ENCODE measurements at regions not wholly inside any gene's neighbourhood (a gene's known extent, or its start where the extent isn't known, plus 50 kb on each side); places are given as distances from the start of the nearest gene placed in this dataset.

GRCh38 chr3:168416446-168416845 is 320.7 kb upstream of the GOLIM4 start:
- H3K79me2 ChIP-seq (ENCODE audit: insufficient read depth, low read length) = no peaks in the 10 kb centered on the region
- DNase-seq (ENCODE audit: low spot score) (no peak), ATAC-seq (no peak), FAIRE-seq (no peak)
- no peaks in the 10 kb centered on the region for H4K20me1 ChIP-seq (ENCODE audit: insufficient read depth, low read length)
- no peak overlapping the region for H3K9ac ChIP-seq (ENCODE audit: insufficient read depth, low read depth, low read length)
- in situ Hi-C loops (cut with HindIII; ENCODE audit: extremely low pct_ligation_motif_present, low pct_unique_long_range_greater_than_20kb) (no loop called here), intact Hi-C loops (cut with micrococcal nuclease; ENCODE audit: unreplicated experiment) (no loop called here)
- no peak overlapping the region for H3K4me3 ChIP-seq (replicated peaks in 1 of 3; ENCODE audit: insufficient read depth in 1 of 3, low read depth in 2 of 3, low read length in 3 of 3)
- ChIA-PET CTCF (ENCODE audit: low intra/inter-chr PET ratio, low total read pairs) (no interaction called here), POLR2A (no interaction called here)
- BruUV-seq (replicated peaks) = no TSS peak
- no peaks in the 10 kb centered on the region for H3K36me3 ChIP-seq (replicated peaks in 1 of 2; ENCODE audit: control insufficient read depth in 1 of 2, insufficient read depth in 2 of 2, low read length in 2 of 2)
- H3K27me3 ChIP-seq (ENCODE audit: control insufficient read depth in 1 of 2, insufficient read depth in 2 of 2, low read length in 2 of 2) = no peaks in the 10 kb centered on the region
- 39% methylated on average over 6 of the region's 6 CpGs for WGBS (ENCODE audit: low lambda C conversion rate)
- TF ChIP-seq TCF7L2 (IDR thresholded peaks at IDR 0.05; ENCODE audit: low read depth, low read length) = no peak
- no peak for TF ChIP-seq FOXA1 (IDR thresholded peaks at IDR 0.05)
- TF ChIP-seq FOXA1 (CRISPR knock-in tag; IDR thresholded peaks at IDR 0.05) = no peak
- TF ChIP-seq, protein P1, sequence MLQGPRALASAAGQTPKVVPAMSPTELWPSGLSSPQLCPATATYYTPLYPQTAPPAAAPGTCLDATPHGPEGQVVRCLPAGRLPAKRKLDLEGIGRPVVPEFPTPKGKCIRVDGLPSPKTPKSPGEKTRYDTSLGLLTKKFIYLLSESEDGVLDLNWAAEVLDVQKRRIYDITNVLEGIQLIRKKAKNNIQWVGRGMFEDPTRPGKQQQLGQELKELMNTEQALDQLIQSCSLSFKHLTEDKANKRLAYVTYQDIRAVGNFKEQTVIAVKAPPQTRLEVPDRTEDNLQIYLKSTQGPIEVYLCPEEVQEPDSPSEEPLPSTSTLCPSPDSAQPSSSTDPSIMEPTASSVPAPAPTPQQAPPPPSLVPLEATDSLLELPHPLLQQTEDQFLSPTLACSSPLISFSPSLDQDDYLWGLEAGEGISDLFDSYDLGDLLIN (CRISPR knock-in tag; IDR thresholded peaks at IDR 0.05; ENCODE audit: borderline replicate concordance) = no peak
- TF ChIP-seq RFX5 (IDR thresholded peaks at IDR 0.05; ENCODE audit: low read depth, low read length) = no peak
- TF ChIP-seq SOX6 (IDR thresholded peaks at IDR 0.05) = no peak
- TF ChIP-seq SOX6 (CRISPR knock-in tag; IDR thresholded peaks at IDR 0.05) = no peak
- no peak for TF ChIP-seq RBM39 (IDR thresholded peaks at IDR 0.05; ENCODE audit: low read depth, low read length, poor library complexity, severe bottlenecking)
- TF ChIP-seq MAFF (IDR thresholded peaks at IDR 0.05; ENCODE audit: low read depth, low read length) = no peak
- no peak for TF ChIP-seq TBL1XR1 (IDR thresholded peaks at IDR 0.05; ENCODE audit: borderline replicate concordance, low read length, partially characterized antibody)
- TF ChIP-seq, protein P2, sequence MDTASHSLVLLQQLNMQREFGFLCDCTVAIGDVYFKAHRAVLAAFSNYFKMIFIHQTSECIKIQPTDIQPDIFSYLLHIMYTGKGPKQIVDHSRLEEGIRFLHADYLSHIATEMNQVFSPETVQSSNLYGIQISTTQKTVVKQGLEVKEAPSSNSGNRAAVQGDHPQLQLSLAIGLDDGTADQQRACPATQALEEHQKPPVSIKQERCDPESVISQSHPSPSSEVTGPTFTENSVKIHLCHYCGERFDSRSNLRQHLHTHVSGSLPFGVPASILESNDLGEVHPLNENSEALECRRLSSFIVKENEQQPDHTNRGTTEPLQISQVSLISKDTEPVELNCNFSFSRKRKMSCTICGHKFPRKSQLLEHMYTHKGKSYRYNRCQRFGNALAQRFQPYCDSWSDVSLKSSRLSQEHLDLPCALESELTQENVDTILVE (CRISPR knock-in tag; IDR thresholded peaks at IDR 0.05) = no peak
- no peak for TF ChIP-seq ZBTB37 (CRISPR knock-in tag; IDR thresholded peaks at IDR 0.05)
- no peak for TF ChIP-seq ZNF317 (CRISPR knock-in tag; IDR thresholded peaks at IDR 0.05)
- no peak for TF ChIP-seq ZKSCAN5 (CRISPR knock-in tag; IDR thresholded peaks at IDR 0.05)
- no peak for TF ChIP-seq SNAPC2 (CRISPR knock-in tag; IDR thresholded peaks at IDR 0.05)
- TF ChIP-seq ATM (IDR thresholded peaks at IDR 0.05; ENCODE audit: borderline replicate concordance) = no peak
- no peak overlapping the region for H2AFZ ChIP-seq (ENCODE audit: low read length)
- H3K9me3 ChIP-seq (ENCODE audit: low read length) = no peaks in the 10 kb centered on the region
- no peak overlapping the region for H3K27ac ChIP-seq (ENCODE audit: extremely low read length, insufficient read depth, low read length)
- no peaks in the 10 kb centered on the region for H3K4me1 ChIP-seq (ENCODE audit: insufficient read depth, low read length)
- no peak overlapping the region for H3K4me2 ChIP-seq (ENCODE audit: low read depth, low read length)
